ENCODE measurements at regions not wholly inside any gene's neighbourhood (a gene's known extent, or its start where the extent isn't known, plus 50 kb on each side); places are given as distances from the start of the nearest gene placed in this dataset.
"Not testable (repeated sequence)": the region's sequence is repeated elsewhere in the genome, so short reads cannot be mapped to it uniquely, and the experiment has no call there.

DNA sequence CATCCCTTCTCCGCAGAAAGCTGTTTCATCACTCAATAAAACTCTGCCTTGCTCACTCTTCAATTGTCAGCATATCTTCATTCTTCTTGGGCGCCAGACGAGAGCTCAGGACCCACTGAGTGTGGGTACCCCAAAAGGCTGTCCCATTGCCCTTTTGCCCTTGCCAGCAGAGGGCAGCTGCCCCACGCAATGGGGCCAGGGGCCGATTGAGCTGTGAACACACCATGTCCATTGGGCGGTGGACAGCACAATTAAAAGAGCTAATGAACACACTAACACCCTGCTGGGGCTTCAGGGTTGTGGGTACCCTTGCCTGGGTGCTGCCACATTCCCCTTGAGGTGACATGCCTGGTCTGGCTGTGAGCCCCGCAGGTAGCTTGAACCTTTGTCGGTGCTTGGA, 487.2 kb upstream of the NUDT12 start:
- no peak overlapping the region for H3K4me3 ChIP-seq (ENCODE audit: low read depth, low read length)
- no peak for DNase-seq (ENCODE audit: low read depth, low spot score)
- CTCF ChIA-PET = no interaction called here
- TF ChIP-seq, protein P1, sequence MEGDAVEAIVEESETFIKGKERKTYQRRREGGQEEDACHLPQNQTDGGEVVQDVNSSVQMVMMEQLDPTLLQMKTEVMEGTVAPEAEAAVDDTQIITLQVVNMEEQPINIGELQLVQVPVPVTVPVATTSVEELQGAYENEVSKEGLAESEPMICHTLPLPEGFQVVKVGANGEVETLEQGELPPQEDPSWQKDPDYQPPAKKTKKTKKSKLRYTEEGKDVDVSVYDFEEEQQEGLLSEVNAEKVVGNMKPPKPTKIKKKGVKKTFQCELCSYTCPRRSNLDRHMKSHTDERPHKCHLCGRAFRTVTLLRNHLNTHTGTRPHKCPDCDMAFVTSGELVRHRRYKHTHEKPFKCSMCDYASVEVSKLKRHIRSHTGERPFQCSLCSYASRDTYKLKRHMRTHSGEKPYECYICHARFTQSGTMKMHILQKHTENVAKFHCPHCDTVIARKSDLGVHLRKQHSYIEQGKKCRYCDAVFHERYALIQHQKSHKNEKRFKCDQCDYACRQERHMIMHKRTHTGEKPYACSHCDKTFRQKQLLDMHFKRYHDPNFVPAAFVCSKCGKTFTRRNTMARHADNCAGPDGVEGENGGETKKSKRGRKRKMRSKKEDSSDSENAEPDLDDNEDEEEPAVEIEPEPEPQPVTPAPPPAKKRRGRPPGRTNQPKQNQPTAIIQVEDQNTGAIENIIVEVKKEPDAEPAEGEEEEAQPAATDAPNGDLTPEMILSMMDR (IDR thresholded peaks at IDR 0.05; ENCODE audit: insufficient read depth, low read length, missing control alignments) = no peak
- POLR2A ChIA-PET = no interaction called here

GRCh38 chr5:104048231-104048630, 485.6 kb upstream of the NUDT12 start:
- TF ChIP-seq, protein P1 (IDR thresholded peaks at IDR 0.05; ENCODE audit: insufficient read depth, low read length, missing control alignments) = no peak
- H3K4me3 ChIP-seq (ENCODE audit: low read depth, low read length) = no peak overlapping the region
- DNase-seq (ENCODE audit: low read depth, low spot score) = no peak
- ChIA-PET POLR2A (no interaction called here), CTCF (no interaction called here)

DNA sequence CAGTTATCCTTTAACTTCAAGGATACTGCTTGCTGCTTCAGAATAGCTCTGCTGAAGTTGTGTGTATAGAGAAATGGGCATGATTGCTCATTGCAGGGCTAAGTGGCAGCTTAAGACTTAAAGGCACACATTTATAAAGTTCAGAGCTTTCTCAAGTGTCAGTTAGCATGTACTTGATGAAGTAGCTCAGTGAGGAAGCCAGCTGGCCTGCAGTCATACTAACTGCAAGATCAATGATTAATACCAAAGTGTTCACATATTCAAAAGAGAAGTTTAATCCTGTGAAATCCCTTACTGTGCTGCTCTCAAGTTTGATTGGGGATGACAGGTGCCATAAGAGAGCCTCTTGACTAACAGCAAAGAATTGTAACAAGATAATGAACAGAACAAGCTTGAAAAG, 483.4 kb upstream of the NUDT12 start:
- DNase-seq (ENCODE audit: low read depth, low spot score) = no peak
- TF ChIP-seq, protein P1 (IDR thresholded peaks at IDR 0.05; ENCODE audit: insufficient read depth, low read length, missing control alignments) = no peak
- POLR2A ChIA-PET = no interaction called here
- no peak overlapping the region for H3K4me3 ChIP-seq (ENCODE audit: low read depth, low read length)
- CTCF ChIA-PET = interaction anchor here (0.7 to 1.1 kb wide), 3 partner anchors 14 to 238 kb away, joined by 3 read pairs; no protein-coding TSS in a partner anchor

GRCh38 chr5:104039871-104040270, 477.3 kb upstream of the NUDT12 start:
- POLR2A ChIA-PET; DNase-seq (ENCODE audit: low read depth, low spot score); H3K4me3 ChIP-seq (ENCODE audit: low read depth, low read length); CTCF ChIA-PET: not testable (repeated sequence)

- POLR2A ChIA-PET = not testable (repeated sequence)
These were observed 474.5 kb upstream of the NUDT12 start for GRCh38 chr5:104037136-104037535.

DNA sequence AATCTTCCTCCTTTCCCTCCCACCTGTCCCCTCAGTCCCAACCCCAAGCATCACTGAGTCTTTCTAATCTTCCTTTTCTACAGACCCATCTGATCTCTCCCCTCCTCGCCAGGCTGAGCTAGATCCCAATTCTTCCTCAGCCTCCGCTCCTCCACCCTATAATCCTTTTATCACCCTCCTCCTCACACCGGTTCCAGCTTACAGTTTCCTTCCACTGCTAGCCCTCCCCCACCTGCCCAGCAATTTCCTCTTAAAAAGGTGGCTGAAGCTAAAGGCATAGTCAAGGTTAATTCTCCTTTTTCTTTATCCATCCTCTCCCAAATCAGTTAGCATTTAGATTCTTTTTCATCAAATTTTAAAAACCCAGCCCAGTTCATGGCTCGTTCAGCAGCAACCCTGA, 470.6 kb upstream of the NUDT12 start:
- POLR2A ChIA-PET; H3K4me3 ChIP-seq (ENCODE audit: low read depth, low read length); CTCF ChIA-PET; DNase-seq (ENCODE audit: low read depth, low spot score): not testable (repeated sequence)

More at GRCh38 chr5:104037136-104037535, 474.5 kb upstream of the NUDT12 start:
- H3K4me3 ChIP-seq (ENCODE audit: low read depth, low read length); CTCF ChIA-PET; DNase-seq (ENCODE audit: low read depth, low spot score): not testable (repeated sequence)

DNA sequence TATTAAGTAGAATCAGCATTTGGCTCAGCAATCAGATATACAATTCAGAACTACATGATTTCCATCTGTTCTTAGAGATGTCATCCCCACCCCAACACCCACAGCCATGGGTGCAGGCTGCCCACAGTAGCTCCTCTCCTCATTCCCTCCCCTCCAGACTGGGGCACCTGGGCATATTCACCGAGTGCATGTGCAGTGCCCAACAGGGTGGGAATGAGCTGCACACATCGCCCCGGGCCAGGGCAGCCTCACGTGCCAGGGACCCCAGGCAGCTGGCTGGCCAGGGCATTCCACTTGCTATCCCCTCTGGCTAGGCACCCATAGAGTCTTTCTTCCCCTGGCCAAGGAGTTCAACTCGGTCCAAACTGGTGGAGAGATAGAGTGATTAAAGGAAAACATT, 461.9 kb upstream of the NUDT12 start:
- DNase-seq (ENCODE audit: low read depth, low spot score) = no peak
- ChIA-PET CTCF (no interaction called here), POLR2A (no interaction called here)
- TF ChIP-seq, protein P1 (IDR thresholded peaks at IDR 0.05; ENCODE audit: insufficient read depth, low read length, missing control alignments) = no peak
- H3K4me3 ChIP-seq (ENCODE audit: low read depth, low read length) = no peak overlapping the region

- H3K4me3 ChIP-seq (ENCODE audit: low read depth, low read length) = no peak overlapping the region
- ChIA-PET POLR2A (no interaction called here), CTCF (no interaction called here)
- TF ChIP-seq, protein P1 (IDR thresholded peaks at IDR 0.05; ENCODE audit: insufficient read depth, low read length, missing control alignments) = no peak
- DNase-seq (ENCODE audit: low read depth, low spot score) = no peak
These were observed 461.1 kb upstream of the NUDT12 start for GRCh38 chr5:104023739-104024138.
